Keratinocyte (primary cell): ENCODE measurements at regions not wholly inside any gene's neighbourhood (a gene's known extent, or its start where the extent isn't known, plus 50 kb on each side); places are given as distances from the start of the nearest gene placed in this dataset.

Source experiments
- DNase-seq: peaks from one replicate; pipeline ENCODE4 v3.0.0-alpha.2; 2011; ENCODE audit warnings: low read depth, missing footprints, low spot score
- FAIRE-seq: peaks from 2 replicates; lab custom pipeline; 2011; peaks lifted over from hg19 to GRCh38; lab: Jason Lieb, UNC
- H2AFZ ChIP-seq: 2 replicates; pipeline ENCODE4 v1.6.0; 2012; ENCODE audit warnings: low read length, control low read depth, inconsistent platforms; ENCODE audit not compliant: control insufficient read depth
- H3K27ac ChIP-seq: 2 replicates; pipeline ENCODE4 v1.5.1; 2011; ENCODE audit warnings: low read length; ENCODE audit not compliant: control insufficient read depth, insufficient read depth
- H3K27me3 ChIP-seq: 3 replicates; pipeline ENCODE4 v1.6.0; 2011; ENCODE audit warnings: low read length; ENCODE audit not compliant: control insufficient read depth, insufficient read depth; ENCODE audit errors: extremely low read depth
- H3K36me3 ChIP-seq, 2 experiments: 2 replicates in 1 of 2; 3 replicates in 1 of 2; pipeline ENCODE4 v1.5.1; 2011; ENCODE audit warnings: low read length in 2 of 2, mild to moderate bottlenecking in 1 of 2; ENCODE audit not compliant: control insufficient read depth in 2 of 2, insufficient read depth in 2 of 2; ENCODE audit errors: extremely low read depth in 1 of 2
- H3K4me1 ChIP-seq: 3 replicates; pipeline ENCODE4 v1.5.1; 2011; ENCODE audit warnings: low read length; ENCODE audit not compliant: control insufficient read depth, insufficient read depth; ENCODE audit errors: extremely low read depth
- H3K4me2 ChIP-seq: 3 replicates; pipeline ENCODE4 v1.6.0; 2011; ENCODE audit warnings: low read depth, low read length; ENCODE audit not compliant: control insufficient read depth, insufficient read depth; ENCODE audit errors: extremely low read depth
- H3K4me3 ChIP-seq, 3 experiments: fragments of 200-600 bp in 1 of 3; sonication (generic) in 1 of 3; 2 replicates in 2 of 3; 3 replicates in 1 of 3; pipeline ENCODE4 v1.5.1; 2011 to 2016; ENCODE audit warnings: low read length in 3 of 3, mild to moderate bottlenecking in 3 of 3, control low read depth in 2 of 3, inconsistent platforms in 1 of 3, low read depth in 1 of 3, mixed read lengths in 1 of 3, mixed run types in 1 of 3, moderate library complexity in 1 of 3; ENCODE audit not compliant: control insufficient read depth in 2 of 3, insufficient read depth in 2 of 3; ENCODE audit errors: extremely low read depth in 1 of 3
- H3K79me2 ChIP-seq: 2 replicates; pipeline ENCODE4 v1.6.0; 2012; ENCODE audit warnings: low read length; ENCODE audit not compliant: control insufficient read depth, insufficient read depth
- H3K9ac ChIP-seq: 3 replicates; pipeline ENCODE4 v1.6.0; 2011; ENCODE audit warnings: low read length; ENCODE audit not compliant: control insufficient read depth, insufficient read depth; ENCODE audit errors: extremely low read depth
- H3K9me1 ChIP-seq: 3 replicates; pipeline ENCODE4 v1.6.0; 2011; ENCODE audit warnings: low read length; ENCODE audit not compliant: control insufficient read depth, insufficient read depth; ENCODE audit errors: extremely low read depth
- H3K9me3 ChIP-seq: 2 replicates; pipeline ENCODE4 v1.5.1; 2012; ENCODE audit warnings: low read depth, low read length; ENCODE audit not compliant: control insufficient read depth
- H4K20me1 ChIP-seq: 3 replicates; pipeline ENCODE4 v1.6.0; 2011; ENCODE audit warnings: low read length; ENCODE audit not compliant: control insufficient read depth, insufficient read depth; ENCODE audit errors: extremely low read depth
- CTCF ChIP-seq, 3 experiments: IDR thresholded peaks in 1 of 3; conservative IDR thresholded peaks in 1 of 3; optimal IDR thresholded peaks in 1 of 3; 2 replicates in 2 of 3; 3 replicates in 1 of 3; pipeline versions ENCODE3 to v1.5.1; 2011; ENCODE audit warnings: low read length in 3 of 3, mild to moderate bottlenecking in 3 of 3, moderate library complexity in 2 of 3, control low read depth in 1 of 3, inconsistent platforms in 1 of 3; ENCODE audit not compliant: insufficient read depth in 2 of 3; ENCODE audit errors: extremely low read depth in 1 of 3
- EZH2 ChIP-seq: IDR thresholded peaks from one replicate; pipeline ENCODE4 v1.6.1; 2012; ENCODE audit warnings: inconsistent platforms, mild to moderate bottlenecking, low read length, moderate library complexity
- dilution Hi-C: fragments of 300-500 bp; cut with MboI; formaldehyde crosslinking; loops from one replicate; pipeline ENCODE4 v1.7.0; 2020; ENCODE audit warnings: low sequenced_read_pairs; ENCODE audit not compliant: extremely low pct_ligation_motif_present

- H3K36me3 ChIP-seq: no peaks in the 10 kb centered on the region
- dilution Hi-C loops: no loop called here
- H2AFZ ChIP-seq: no peak overlapping the region
- TF ChIP-seq EZH2: no peak
- TF ChIP-seq CTCF (optimal IDR thresholded peaks at IDR 0.05 in 1 of 3, IDR thresholded peaks at IDR 0.05 in 1 of 3, conservative IDR thresholded peaks at IDR 0.05 in 1 of 3; ENCODE audit: extremely low read depth in 1 of 3, insufficient read depth in 2 of 3, low read length in 3 of 3): no peak
- FAIRE-seq (no peak), DNase-seq (no peak)
- H3K9me1 ChIP-seq: no peaks in the 10 kb centered on the region
- H3K79me2 ChIP-seq: no peaks in the 10 kb centered on the region
- H3K9me3 ChIP-seq: no peaks in the 10 kb centered on the region
- H4K20me1 ChIP-seq: no peaks in the 10 kb centered on the region
- H3K4me2 ChIP-seq: no peak overlapping the region
- no peak overlapping the region for H3K4me3 ChIP-seq
- no peak overlapping the region for H3K27ac ChIP-seq
- no peaks in the 10 kb centered on the region for H3K27me3 ChIP-seq
- H3K4me1 ChIP-seq: peaks cover 3% of the 10 kb centered on the region
- H3K9ac ChIP-seq: no peak overlapping the region
These were observed 293.4 kb downstream of the YTHDC2 start for GRCh38 chr5:113806904-113807303.

DNA sequence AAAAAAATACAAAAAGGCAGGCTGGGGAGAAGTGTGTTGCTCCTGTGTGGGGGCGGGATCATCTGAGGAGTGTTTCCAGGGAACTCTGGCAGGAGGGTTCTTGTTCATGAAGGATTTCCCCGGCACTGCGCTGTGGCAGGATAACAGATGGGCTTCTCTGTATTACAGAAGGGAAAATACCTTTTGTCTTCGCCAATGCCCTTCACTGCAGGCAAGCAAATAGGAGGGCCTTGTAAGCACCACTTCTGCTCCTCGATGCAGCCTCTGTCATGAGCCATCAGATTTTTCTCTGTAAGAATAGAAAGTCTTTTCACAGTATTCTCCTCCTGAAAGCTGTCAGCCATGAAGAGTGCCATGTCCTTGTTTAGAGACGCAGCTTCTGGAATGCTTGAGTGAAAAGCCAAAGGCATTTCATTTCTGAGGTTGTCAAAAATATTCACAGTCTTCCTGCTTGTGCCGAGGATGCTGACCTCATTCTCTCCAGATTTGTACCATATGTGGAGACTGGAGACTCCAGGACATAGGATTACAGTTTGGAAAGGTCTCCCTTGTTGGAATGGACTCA lies 294.0 kb downstream of the YTHDC2 start:
- Histone ChIP-seq H3K4me1 (peaks cover 3% of the 10 kb centered on the region), H3K4me2 (no peak overlapping the region), H3K9me3 (no peaks in the 10 kb centered on the region), H3K36me3 (no peaks in the 10 kb centered on the region), H3K9me1 (no peaks in the 10 kb centered on the region), H3K4me3 (no peak overlapping the region), H3K27me3 (no peaks in the 10 kb centered on the region), H3K9ac (no peak overlapping the region), H3K27ac (no peak overlapping the region), H2AFZ (no peak overlapping the region), H4K20me1 (no peaks in the 10 kb centered on the region), H3K79me2 (no peaks in the 10 kb centered on the region)
- dilution Hi-C loops: no loop called here
- FAIRE-seq (no peak), DNase-seq (no peak)
- TF ChIP-seq EZH2 (no peak), CTCF (optimal IDR thresholded peaks at IDR 0.05 in 1 of 3, IDR thresholded peaks at IDR 0.05 in 1 of 3, conservative IDR thresholded peaks at IDR 0.05 in 1 of 3; ENCODE audit: extremely low read depth in 1 of 3, insufficient read depth in 2 of 3, low read length in 3 of 3) (no peak)
